HG03060 (cell line): ENCODE measurements at regions not wholly inside any gene's neighbourhood (a gene's known extent, or its start where the extent isn't known, plus 50 kb on each side); places are given as distances from the start of the nearest gene placed in this dataset.

ENCODE experiments used
- ATAC-seq: cut with Tn5 transposase; IDR thresholded peaks from one replicate; pipeline ENCODE4 v1.9.1; 2021; ENCODE audit warnings: low read depth, moderate number of reproducible peaks; ENCODE audit not compliant: unreplicated experiment

- no peak for ATAC-seq
These were observed 165.8 kb downstream of the INHBA start for GRCh38 chr7:41536873-41537665.

GRCh38 chr7:41536122-41536872, 166.6 kb downstream of the INHBA start:
- no peak for ATAC-seq

- ATAC-seq, result no peak
These were observed 173.1 kb downstream of the INHBA start for GRCh38 chr7:41529831-41530230.

- no peak for ATAC-seq
These were observed 178.0 kb downstream of the INHBA start for GRCh38 chr7:41524876-41525275.

GRCh38 chr7:41520445-41520844, 182.4 kb downstream of the INHBA start:
- no peak for ATAC-seq

- no peak for ATAC-seq
These were observed 185.1 kb downstream of the INHBA start for GRCh38 chr7:41517771-41518170.

- ATAC-seq, result no peak
These were observed 194.1 kb downstream of the INHBA start for GRCh38 chr7:41508755-41509154.

GRCh38 chr7:41507686-41508268, 195.1 kb downstream of the INHBA start:
- no peak for ATAC-seq

- ATAC-seq, result no peak
These were observed 198.5 kb downstream of the INHBA start for GRCh38 chr7:41504214-41504980.

- ATAC-seq, result no peak
These were observed 199.5 kb downstream of the INHBA start for GRCh38 chr7:41503438-41503837.

- no peak for ATAC-seq
These were observed 201.4 kb downstream of the INHBA start for GRCh38 chr7:41501466-41501865.

GRCh38 chr7:41501006-41501405, 201.9 kb downstream of the INHBA start:
- ATAC-seq, result no peak

- ATAC-seq, result no peak
These were observed 210.3 kb downstream of the INHBA start for GRCh38 chr7:41492603-41493002.

GRCh38 chr7:41491883-41492471, 210.9 kb downstream of the INHBA start:
- ATAC-seq, result no peak

- ATAC-seq, result no peak
These were observed 211.6 kb downstream of the INHBA start for GRCh38 chr7:41491308-41491707.

GRCh38 chr7:41489885-41490284, 213.0 kb downstream of the INHBA start:
- ATAC-seq, result no peak

- ATAC-seq, result no peak
These were observed 215.5 kb downstream of the INHBA start for GRCh38 chr7:41487229-41487940.

- no peak for ATAC-seq
These were observed 221.5 kb downstream of the INHBA start for GRCh38 chr7:41481353-41481752.

- ATAC-seq, result no peak
These were observed 224.7 kb downstream of the INHBA start for GRCh38 chr7:41478187-41478586.

GRCh38 chr7:41476460-41476803, 226.5 kb downstream of the INHBA start:
- ATAC-seq, result no peak
